ENCODE measurements at regions not wholly inside any gene's neighbourhood (a gene's known extent, or its start where the extent isn't known, plus 50 kb on each side); places are given as distances from the start of the nearest gene placed in this dataset.
"Not testable (repeated sequence)": the region's sequence is repeated elsewhere in the genome, so short reads cannot be mapped to it uniquely, and the experiment has no call there.

DNA sequence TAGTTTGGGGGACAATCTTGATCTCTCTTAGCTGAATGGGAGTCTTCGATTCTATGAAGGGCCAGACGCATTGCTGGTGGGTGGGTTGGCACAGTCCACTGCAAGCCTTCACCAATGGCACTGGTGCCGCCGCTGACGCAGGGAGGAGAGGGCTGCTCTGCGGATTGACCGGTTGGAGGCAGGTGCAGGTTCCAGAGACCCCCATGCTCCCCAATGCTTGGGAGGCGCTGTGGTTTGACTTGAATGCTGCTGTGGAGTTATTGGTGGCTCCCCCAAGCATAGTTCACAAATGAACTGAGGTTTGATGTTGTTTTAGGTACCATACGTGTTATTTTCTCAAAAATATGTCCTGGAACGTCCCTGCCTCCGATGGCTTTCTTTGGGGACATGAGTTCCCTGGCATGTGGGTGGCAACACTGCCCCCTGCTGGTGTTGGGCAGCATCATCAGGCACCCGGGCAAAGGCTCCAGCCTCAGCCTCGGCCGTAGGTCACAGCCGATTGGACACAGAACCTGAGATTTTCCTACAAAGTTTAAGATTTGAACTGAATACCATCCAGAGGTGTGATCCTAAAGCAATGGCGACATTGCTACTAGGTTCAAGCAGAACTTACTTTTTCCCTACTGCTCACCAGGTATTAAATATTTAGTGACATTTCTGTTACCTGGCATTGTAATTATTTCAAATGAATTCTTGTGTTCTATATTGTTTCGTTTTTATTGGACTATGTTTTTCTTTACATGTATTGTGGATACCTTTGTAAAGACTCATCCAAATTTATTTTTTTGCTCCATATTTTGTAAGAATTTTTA, 95.5 kb downstream of the ANKRD10 start:
- Histone ChIP-seq H3K9me3 (no peaks in the 10 kb centered on the region), H3K27ac (replicated peaks in 1 of 4) (no peak overlapping the region), H3K36me3 (no peaks in the 10 kb centered on the region), H3K27me3 (no peaks in the 10 kb centered on the region), H3K4me3 (no peak overlapping the region), H3K4me1 (peaks cover 4 to 7% (median 6%) of the 10 kb centered on the region in 4 donors)
- intact Hi-C loops (cut with DNase I) = loop anchor here (5.0 to 10.0 kb wide), 4 partner anchors 95 to 365 kb away; no protein-coding TSS in a partner anchor
- TF ChIP-seq POLR2AphosphoS5 (IDR thresholded peaks at IDR 0.05) (peak in 1 of 2 donors; percentile 62), POLR2A (IDR thresholded peaks at IDR 0.05; ENCODE audit: low read depth) (no peak), EP300 (IDR thresholded peaks at IDR 0.05) (no peak)
- TF ChIP-seq, protein P1, sequence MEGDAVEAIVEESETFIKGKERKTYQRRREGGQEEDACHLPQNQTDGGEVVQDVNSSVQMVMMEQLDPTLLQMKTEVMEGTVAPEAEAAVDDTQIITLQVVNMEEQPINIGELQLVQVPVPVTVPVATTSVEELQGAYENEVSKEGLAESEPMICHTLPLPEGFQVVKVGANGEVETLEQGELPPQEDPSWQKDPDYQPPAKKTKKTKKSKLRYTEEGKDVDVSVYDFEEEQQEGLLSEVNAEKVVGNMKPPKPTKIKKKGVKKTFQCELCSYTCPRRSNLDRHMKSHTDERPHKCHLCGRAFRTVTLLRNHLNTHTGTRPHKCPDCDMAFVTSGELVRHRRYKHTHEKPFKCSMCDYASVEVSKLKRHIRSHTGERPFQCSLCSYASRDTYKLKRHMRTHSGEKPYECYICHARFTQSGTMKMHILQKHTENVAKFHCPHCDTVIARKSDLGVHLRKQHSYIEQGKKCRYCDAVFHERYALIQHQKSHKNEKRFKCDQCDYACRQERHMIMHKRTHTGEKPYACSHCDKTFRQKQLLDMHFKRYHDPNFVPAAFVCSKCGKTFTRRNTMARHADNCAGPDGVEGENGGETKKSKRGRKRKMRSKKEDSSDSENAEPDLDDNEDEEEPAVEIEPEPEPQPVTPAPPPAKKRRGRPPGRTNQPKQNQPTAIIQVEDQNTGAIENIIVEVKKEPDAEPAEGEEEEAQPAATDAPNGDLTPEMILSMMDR (IDR thresholded peaks at IDR 0.05) = peak in 2 of 3 experiments; percentile 96 to 99
- WGBS = 19% methylated on average over 14 of the region's 17 CpGs
- no peak for DNase-seq (ENCODE audit: extremely low spot score)

DNA sequence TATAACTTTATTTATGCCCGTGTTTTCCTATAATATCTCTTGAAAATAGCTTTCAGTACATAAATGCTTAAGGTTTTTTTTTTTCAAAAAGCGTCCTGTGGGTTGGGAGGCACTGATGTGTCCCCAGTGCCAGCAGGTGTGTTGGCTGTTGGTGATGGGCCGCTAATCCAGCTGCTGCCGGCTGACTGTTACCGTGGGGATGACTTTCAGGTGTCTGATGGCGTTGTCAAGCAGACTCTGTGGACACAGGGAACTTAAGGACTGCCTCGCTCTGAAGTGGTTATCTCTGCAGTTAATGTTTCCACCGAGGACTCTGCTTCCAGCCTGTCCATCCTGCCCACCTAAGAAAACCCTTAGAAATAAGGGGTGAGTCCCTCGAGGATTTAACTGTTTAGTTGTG, 94.5 kb downstream of the ANKRD10 start:
- Histone ChIP-seq H3K27ac (replicated peaks in 1 of 4) (no peak overlapping the region), H3K4me3 (no peak overlapping the region), H3K36me3 (no peaks in the 10 kb centered on the region), H3K27me3 (no peaks in the 10 kb centered on the region), H3K4me1 (peaks cover 4 to 7% (median 6%) of the 10 kb centered on the region in 4 donors), H3K9me3 (no peaks in the 10 kb centered on the region)
- no peak for TF ChIP-seq POLR2A (IDR thresholded peaks at IDR 0.05; ENCODE audit: low read depth)
- no peak for TF ChIP-seq POLR2AphosphoS5 (IDR thresholded peaks at IDR 0.05)
- no peak for TF ChIP-seq EP300 (IDR thresholded peaks at IDR 0.05)
- TF ChIP-seq, protein P1 (IDR thresholded peaks at IDR 0.05) = no peak
- WGBS = 72% methylated on average over 9 of the region's 9 CpGs
- intact Hi-C loops (cut with DNase I) = no loop called here
- no peak for DNase-seq (ENCODE audit: extremely low spot score)

DNA sequence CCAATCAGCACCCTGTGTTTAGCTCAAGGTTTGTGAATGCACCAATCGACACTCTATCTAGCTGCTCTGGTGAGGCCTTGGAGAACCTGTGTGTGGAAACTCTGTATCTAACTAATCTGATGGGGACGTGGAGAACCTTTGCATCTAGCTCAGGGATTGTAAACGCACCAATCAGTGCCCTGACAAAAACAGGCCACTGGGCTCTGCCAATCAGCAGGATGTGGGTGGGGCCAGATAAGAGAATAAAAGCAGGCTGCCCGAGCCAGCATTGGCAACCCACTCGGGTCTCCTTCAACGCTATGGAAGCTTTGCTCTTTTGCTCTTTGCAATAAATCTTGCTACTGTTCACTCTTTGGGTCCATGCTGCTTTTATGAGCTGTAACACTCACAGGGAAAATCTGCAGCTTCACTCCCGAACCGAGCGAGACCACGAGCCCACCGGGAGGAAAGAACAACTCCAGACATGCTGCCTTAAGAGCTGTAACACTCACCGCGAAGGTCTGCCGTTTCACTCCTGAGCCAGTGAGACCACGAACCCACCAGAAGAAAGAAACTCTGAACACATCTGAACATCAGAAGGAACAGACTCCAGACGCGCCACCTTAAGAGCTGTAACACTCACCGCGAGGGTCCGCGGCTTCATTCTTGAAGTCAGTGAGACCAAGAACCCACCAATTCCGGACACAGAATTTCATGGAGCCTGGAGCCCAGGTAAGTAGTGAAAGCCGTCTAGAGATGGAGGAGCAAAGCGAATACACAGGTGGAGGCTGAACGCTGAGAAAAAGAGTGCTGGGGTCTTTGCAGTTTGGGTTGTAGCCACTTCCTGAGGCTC, 92.8 kb downstream of the ANKRD10 start:
- H3K9me3 ChIP-seq; H3K4me1 ChIP-seq; intact Hi-C loops (cut with DNase I); H3K4me3 ChIP-seq; H3K27ac ChIP-seq (replicated peaks in 1 of 4); DNase-seq (ENCODE audit: extremely low spot score); H3K36me3 ChIP-seq; H3K27me3 ChIP-seq: not testable (repeated sequence)
- 91% methylated on average over 25 of the region's 25 CpGs for WGBS

DNA sequence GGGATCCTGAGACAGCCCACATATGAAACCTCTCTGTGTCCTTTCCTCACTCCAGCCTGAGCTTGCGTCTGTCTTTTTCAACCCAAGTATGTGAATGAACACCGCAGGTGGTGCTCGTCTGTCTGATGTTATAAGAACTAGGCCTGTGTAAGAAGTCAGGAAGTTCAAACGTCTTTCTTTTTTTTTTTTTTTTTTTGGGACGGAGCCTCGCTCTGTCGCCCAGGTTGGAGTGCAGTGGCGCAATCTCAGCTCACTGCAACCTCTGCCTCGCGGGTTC, 92.3 kb downstream of the ANKRD10 start:
- Histone ChIP-seq H3K27me3 (no peaks in the 10 kb centered on the region), H3K9me3 (no peaks in the 10 kb centered on the region), H3K4me1 (peaks cover 4 to 7% (median 6%) of the 10 kb centered on the region in 4 donors), H3K27ac (replicated peaks in 1 of 4) (no peak overlapping the region), H3K4me3 (no peak overlapping the region), H3K36me3 (no peaks in the 10 kb centered on the region)
- intact Hi-C loops (cut with DNase I) = no loop called here
- DNase-seq (ENCODE audit: extremely low spot score) = no peak
- WGBS = 79% methylated on average over 9 of the region's 10 CpGs
- TF ChIP-seq POLR2A (IDR thresholded peaks at IDR 0.05; ENCODE audit: low read depth) (no peak), EP300 (IDR thresholded peaks at IDR 0.05) (no peak), POLR2AphosphoS5 (IDR thresholded peaks at IDR 0.05) (no peak)
- TF ChIP-seq, protein P1 (IDR thresholded peaks at IDR 0.05) = no peak

DNA sequence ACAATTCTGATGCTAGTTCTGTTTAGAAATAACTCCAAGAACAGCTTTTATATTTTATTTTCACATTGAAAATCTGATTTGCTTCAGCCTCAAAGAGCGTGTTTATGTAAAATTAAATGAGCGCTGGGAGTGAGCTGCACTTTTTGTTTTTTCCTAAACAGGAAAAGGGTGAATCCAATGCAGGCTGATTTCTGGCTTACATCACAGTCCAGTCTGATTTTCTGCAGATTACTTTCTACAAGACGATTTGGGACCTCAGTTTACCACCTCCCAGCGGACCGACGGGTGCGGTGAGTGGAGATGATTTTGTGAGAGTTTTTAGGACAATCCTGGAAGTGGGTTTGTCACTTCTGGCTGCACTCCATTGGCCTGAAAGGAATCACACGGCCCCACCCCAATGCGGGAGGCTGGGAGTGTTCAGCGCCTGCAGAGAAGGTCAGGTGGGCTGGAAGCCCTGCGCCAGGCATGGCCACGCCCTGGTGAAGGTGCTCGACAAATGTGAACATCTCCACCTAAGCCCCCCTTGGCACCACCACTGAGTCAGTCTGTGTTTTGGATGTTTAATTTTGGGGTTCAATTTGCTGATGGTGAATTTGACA, 90.1 kb downstream of the ANKRD10 start:
- H3K4me3 ChIP-seq = no peak overlapping the region
- no peaks in the 10 kb centered on the region for H3K9me3 ChIP-seq
- no peaks in the 10 kb centered on the region for H3K4me1 ChIP-seq
- TF ChIP-seq POLR2A (IDR thresholded peaks at IDR 0.05; ENCODE audit: low read depth) (no peak), EP300 (IDR thresholded peaks at IDR 0.05) (no peak), POLR2AphosphoS5 (IDR thresholded peaks at IDR 0.05) (no peak)
- TF ChIP-seq, protein P1 (IDR thresholded peaks at IDR 0.05) = no peak
- H3K27ac ChIP-seq (replicated peaks in 1 of 4) = no peak overlapping the region
- no peaks in the 10 kb centered on the region for H3K36me3 ChIP-seq
- no peaks in the 10 kb centered on the region for H3K27me3 ChIP-seq
- no peak for DNase-seq (ENCODE audit: extremely low spot score)
- 79% methylated on average over 13 of the region's 13 CpGs for WGBS
- intact Hi-C loops (cut with DNase I) = no loop called here

Measured in esophagus muscularis mucosa (tissue), 4 donors.